ENCODE measurements at regions not wholly inside any gene's neighbourhood (a gene's known extent, or its start where the extent isn't known, plus 50 kb on each side); places are given as distances from the start of the nearest gene placed in this dataset.

GRCh38 chr18:51479736-51480135 lies 282.3 kb upstream of the MEX3C start (continued):
- TF ChIP-seq NKRF (conservative IDR thresholded peaks at IDR 0.05) (no peak), CUX1 (IDR thresholded peaks at IDR 0.05; ENCODE audit: insufficient replicate concordance, low read depth, low read length) (no peak)

- ChIA-PET SMC1A (ENCODE audit: uncharacterized antibody, unreplicated experiment) (interaction anchor here (0.5 kb wide), 1 partner anchor 604 kb away, joined by 3 read pairs; no protein-coding TSS in a partner anchor), CTCF (interaction anchor here (1.2 kb wide), 1 partner anchor 32 kb away, joined by 3 read pairs; no protein-coding TSS in a partner anchor), POLR2A (interaction anchor here (0.7 kb wide), 1 partner anchor 310 kb away, joined by 4 read pairs; no protein-coding TSS in a partner anchor), RAD21 (ENCODE audit: unreplicated experiment) (no interaction called here)
- no peaks in the 10 kb centered on the region for H3K79me2 ChIP-seq (ENCODE audit: control insufficient read depth, insufficient read depth, low read length)
- WGBS (ENCODE audit: insufficient coverage, insufficient replicate concordance, low lambda C conversion rate, missing lambda C conversion rate) = 33% methylated on average over 5 of the region's 5 CpGs
- H3K4me1 ChIP-seq (ENCODE audit: control insufficient read depth, insufficient read depth, low read length) = no peaks in the 10 kb centered on the region
- H2AFZ ChIP-seq (ENCODE audit: control insufficient read depth, low read depth, low read length) = no peak overlapping the region
- H3K27ac ChIP-seq (ENCODE audit: control insufficient read depth, insufficient read depth) = no peak overlapping the region
- intact Hi-C loops (cut with micrococcal nuclease; ENCODE audit: unreplicated experiment) = no loop called here
- no peak overlapping the region for H3K4me3 ChIP-seq
- H4K20me1 ChIP-seq (ENCODE audit: control insufficient read depth, insufficient read depth) = no peaks in the 10 kb centered on the region; the same call in 1 of the 2 replicates
- H3K4me2 ChIP-seq (ENCODE audit: control insufficient read depth, insufficient read depth) = no peak overlapping the region
- DNase-seq (ENCODE audit: low read depth, low spot score) (no peak), ATAC-seq (no peak), FAIRE-seq (no peak)
- H3K36me3 ChIP-seq (ENCODE audit: control insufficient read depth in 2 of 2, insufficient read depth in 2 of 2, low read length in 1 of 2) = no peaks in the 10 kb centered on the region
- H3K9ac ChIP-seq (ENCODE audit: control insufficient read depth, insufficient read depth, low read length) = no peak overlapping the region
- no TSS peak for BruUV-seq (replicated peaks)
- in situ Hi-C loops (cut with MboI) = no loop called here
- no peaks in the 10 kb centered on the region for H3K9me3 ChIP-seq (replicated peaks; ENCODE audit: control insufficient read depth, insufficient read depth, low read length)
- peaks cover 0 to 2% of the 10 kb centered on the region in 2 experiments; a peak in 1 of 4 replicates for H3K27me3 ChIP-seq (replicated peaks in 1 of 2; ENCODE audit: control insufficient read depth in 2 of 2, insufficient read depth in 2 of 2, low read length in 1 of 2)
- no peak for TF ChIP-seq GABPA (IDR thresholded peaks at IDR 0.05; ENCODE audit: low read depth)
- TF ChIP-seq NR2C1 (IDR thresholded peaks at IDR 0.05) = no peak
- TF ChIP-seq NBN (IDR thresholded peaks at IDR 0.05) = no peak
- TF ChIP-seq NFIC (IDR thresholded peaks at IDR 0.05; ENCODE audit: low read depth, low read length) = no peak
- no peak for TF ChIP-seq NKRF (conservative IDR thresholded peaks at IDR 0.05)
- TF ChIP-seq CTCF (IDR thresholded peaks at IDR 0.05 in 2 of 3, conservative IDR thresholded peaks at IDR 0.05 in 1 of 3; ENCODE audit: control insufficient read depth in 2 of 3, extremely low read depth in 1 of 3, insufficient read depth in 1 of 3, low read depth in 3 of 3, low read length in 3 of 3) = no peak
- TF ChIP-seq RFX5 (IDR thresholded peaks at IDR 0.05; ENCODE audit: low read depth, low read length) = no peak
- TF ChIP-seq ZNF384 (IDR thresholded peaks at IDR 0.05; ENCODE audit: borderline replicate concordance, low read depth, low read length) = no peak
Measured at GRCh38 chr18:51480407-51481261, 283.2 kb upstream of the MEX3C start.

Measured in GM12878 (cell line).